ENCODE measurements at regions not wholly inside any gene's neighbourhood (a gene's known extent, or its start where the extent isn't known, plus 50 kb on each side); places are given as distances from the start of the nearest gene placed in this dataset.
"Not testable (repeated sequence)": the region's sequence is repeated elsewhere in the genome, so short reads cannot be mapped to it uniquely, and the experiment has no call there.

GRCh38 chr3:82128271-82128670, 366.8 kb upstream of the GBE1 start:
- H3F3A ChIP-seq (ENCODE audit: insufficient read depth, low read length), result no peaks in the 10 kb centered on the region
- no peak overlapping the region for H3K4me2 ChIP-seq (ENCODE audit: low read depth, low read length)
- no peaks in the 10 kb centered on the region for H3K79me2 ChIP-seq (ENCODE audit: low read length)
- no peaks in the 10 kb centered on the region for H4K20me1 ChIP-seq (ENCODE audit: insufficient read depth, low read length)
- TF ChIP-seq EZH2 (optimal IDR thresholded peaks at IDR 0.05; ENCODE audit: low read depth, low read length) (no peak), CTCF (IDR thresholded peaks at IDR 0.05; ENCODE audit: low read length) (no peak), EZH2phosphoT487 (IDR thresholded peaks at IDR 0.05; ENCODE audit: low read length) (no peak)
- DNase-seq, result no peak
- H3K9ac ChIP-seq (ENCODE audit: low read length), result no peak overlapping the region
- no peaks in the 10 kb centered on the region for H3K27me3 ChIP-seq (replicated peaks; ENCODE audit: insufficient read depth, low read length)
- H3K4me1 ChIP-seq (ENCODE audit: low read length), result no peaks in the 10 kb centered on the region
- no peaks in the 10 kb centered on the region for H3K9me2 ChIP-seq (replicated peaks; ENCODE audit: insufficient read depth, low read length)
- no peak overlapping the region for H2AFZ ChIP-seq (ENCODE audit: low read length)
- H3K27ac ChIP-seq (ENCODE audit: low read length), result no peak overlapping the region
- no peaks in the 10 kb centered on the region for H3K9me3 ChIP-seq (replicated peaks; ENCODE audit: insufficient read depth, low read length)
- no peak overlapping the region for H3K4me3 ChIP-seq (ENCODE audit: low read length)
- no peaks in the 10 kb centered on the region for H3K36me3 ChIP-seq (replicated peaks; ENCODE audit: insufficient read depth, low read length)

- TF ChIP-seq CTCF (IDR thresholded peaks at IDR 0.05; ENCODE audit: low read length) (no peak), EZH2phosphoT487 (IDR thresholded peaks at IDR 0.05; ENCODE audit: low read length) (no peak), EZH2 (optimal IDR thresholded peaks at IDR 0.05; ENCODE audit: low read depth, low read length) (no peak)
- Histone ChIP-seq H3K36me3 (replicated peaks; ENCODE audit: insufficient read depth, low read length) (no peaks in the 10 kb centered on the region), H4K20me1 (ENCODE audit: insufficient read depth, low read length) (no peaks in the 10 kb centered on the region), H3F3A (ENCODE audit: insufficient read depth, low read length) (no peaks in the 10 kb centered on the region), H3K27me3 (replicated peaks; ENCODE audit: insufficient read depth, low read length) (no peaks in the 10 kb centered on the region), H3K4me2 (ENCODE audit: low read depth, low read length) (no peak overlapping the region), H3K9ac (ENCODE audit: low read length) (no peak overlapping the region), H3K9me3 (replicated peaks; ENCODE audit: insufficient read depth, low read length) (no peaks in the 10 kb centered on the region), H3K27ac (ENCODE audit: low read length) (no peak overlapping the region), H2AFZ (ENCODE audit: low read length) (no peak overlapping the region), H3K4me3 (ENCODE audit: low read length) (no peak overlapping the region), H3K79me2 (ENCODE audit: low read length) (no peaks in the 10 kb centered on the region), H3K9me2 (replicated peaks; ENCODE audit: insufficient read depth, low read length) (no peaks in the 10 kb centered on the region), H3K4me1 (ENCODE audit: low read length) (no peaks in the 10 kb centered on the region)
- no peak for DNase-seq
Measured at GRCh38 chr3:82122554-82123345, 361.3 kb upstream of the GBE1 start.

GRCh38 chr3:82114589-82114988, 353.1 kb upstream of the GBE1 start:
- Histone ChIP-seq H3K4me3 (ENCODE audit: low read length) (no peak overlapping the region), H4K20me1 (ENCODE audit: insufficient read depth, low read length) (no peaks in the 10 kb centered on the region), H2AFZ (ENCODE audit: low read length) (no peak overlapping the region), H3K9me3 (replicated peaks; ENCODE audit: insufficient read depth, low read length) (no peaks in the 10 kb centered on the region), H3K4me2 (ENCODE audit: low read depth, low read length) (no peak overlapping the region), H3K4me1 (ENCODE audit: low read length) (no peaks in the 10 kb centered on the region), H3K36me3 (replicated peaks; ENCODE audit: insufficient read depth, low read length) (no peaks in the 10 kb centered on the region), H3K27me3 (replicated peaks; ENCODE audit: insufficient read depth, low read length) (no peaks in the 10 kb centered on the region), H3K9me2 (replicated peaks; ENCODE audit: insufficient read depth, low read length) (no peaks in the 10 kb centered on the region), H3K9ac (ENCODE audit: low read length) (no peak overlapping the region), H3K27ac (ENCODE audit: low read length) (no peak overlapping the region), H3F3A (ENCODE audit: insufficient read depth, low read length) (no peaks in the 10 kb centered on the region), H3K79me2 (ENCODE audit: low read length) (no peaks in the 10 kb centered on the region)
- TF ChIP-seq EZH2 (optimal IDR thresholded peaks at IDR 0.05; ENCODE audit: low read depth, low read length) (no peak), EZH2phosphoT487 (IDR thresholded peaks at IDR 0.05; ENCODE audit: low read length) (no peak), CTCF (IDR thresholded peaks at IDR 0.05; ENCODE audit: low read length) (no peak)
- no peak for DNase-seq

- not testable (repeated sequence) for H3K4me2 ChIP-seq (ENCODE audit: low read depth, low read length); H4K20me1 ChIP-seq (ENCODE audit: insufficient read depth, low read length); H3F3A ChIP-seq (ENCODE audit: insufficient read depth, low read length); H3K36me3 ChIP-seq (replicated peaks; ENCODE audit: insufficient read depth, low read length); H3K27ac ChIP-seq (ENCODE audit: low read length); H3K9me3 ChIP-seq (replicated peaks; ENCODE audit: insufficient read depth, low read length); H3K4me1 ChIP-seq (ENCODE audit: low read length); H2AFZ ChIP-seq (ENCODE audit: low read length); H3K4me3 ChIP-seq (ENCODE audit: low read length); H3K9me2 ChIP-seq (replicated peaks; ENCODE audit: insufficient read depth, low read length); DNase-seq; H3K9ac ChIP-seq (ENCODE audit: low read length); H3K27me3 ChIP-seq (replicated peaks; ENCODE audit: insufficient read depth, low read length); H3K79me2 ChIP-seq (ENCODE audit: low read length)
Measured at GRCh38 chr3:82110721-82111120, 349.3 kb upstream of the GBE1 start.

Data from MM.1S (cell line).